ENCODE measurements at regions not wholly inside any gene's neighbourhood (a gene's known extent, or its start where the extent isn't known, plus 50 kb on each side); places are given as distances from the start of the nearest gene placed in this dataset.

DNA sequence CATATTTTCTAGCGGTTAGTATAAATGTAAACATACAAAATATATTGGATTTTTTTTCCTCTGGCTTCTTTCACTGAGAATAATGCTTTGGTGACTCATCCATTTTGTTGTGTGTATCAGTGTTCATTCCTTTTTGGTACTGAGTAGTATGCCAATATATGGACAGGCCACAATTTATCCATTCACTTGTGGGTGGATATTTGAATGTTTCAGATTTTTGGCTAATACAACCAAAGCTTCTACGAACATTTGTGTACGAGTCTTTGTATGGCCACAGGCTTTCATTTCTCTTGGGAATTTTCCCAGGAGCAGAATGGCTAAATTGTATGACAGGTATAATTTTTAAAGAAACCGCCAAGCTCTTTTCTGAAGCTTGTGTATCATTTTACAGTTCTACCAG lies 677.5 kb downstream of the HDGFL1 start:
- TF ChIP-seq, protein P1, sequence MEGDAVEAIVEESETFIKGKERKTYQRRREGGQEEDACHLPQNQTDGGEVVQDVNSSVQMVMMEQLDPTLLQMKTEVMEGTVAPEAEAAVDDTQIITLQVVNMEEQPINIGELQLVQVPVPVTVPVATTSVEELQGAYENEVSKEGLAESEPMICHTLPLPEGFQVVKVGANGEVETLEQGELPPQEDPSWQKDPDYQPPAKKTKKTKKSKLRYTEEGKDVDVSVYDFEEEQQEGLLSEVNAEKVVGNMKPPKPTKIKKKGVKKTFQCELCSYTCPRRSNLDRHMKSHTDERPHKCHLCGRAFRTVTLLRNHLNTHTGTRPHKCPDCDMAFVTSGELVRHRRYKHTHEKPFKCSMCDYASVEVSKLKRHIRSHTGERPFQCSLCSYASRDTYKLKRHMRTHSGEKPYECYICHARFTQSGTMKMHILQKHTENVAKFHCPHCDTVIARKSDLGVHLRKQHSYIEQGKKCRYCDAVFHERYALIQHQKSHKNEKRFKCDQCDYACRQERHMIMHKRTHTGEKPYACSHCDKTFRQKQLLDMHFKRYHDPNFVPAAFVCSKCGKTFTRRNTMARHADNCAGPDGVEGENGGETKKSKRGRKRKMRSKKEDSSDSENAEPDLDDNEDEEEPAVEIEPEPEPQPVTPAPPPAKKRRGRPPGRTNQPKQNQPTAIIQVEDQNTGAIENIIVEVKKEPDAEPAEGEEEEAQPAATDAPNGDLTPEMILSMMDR (IDR thresholded peaks at IDR 0.05; ENCODE audit: low read depth, low read length) = no peak
- no peak for TF ChIP-seq EZH2phosphoT487 (IDR thresholded peaks at IDR 0.05; ENCODE audit: low read depth)

Measured in OCI-LY3 (cell line).